HepG2 (cell line): ENCODE measurements at regions not wholly inside any gene's neighbourhood (a gene's known extent, or its start where the extent isn't known, plus 50 kb on each side); places are given as distances from the start of the nearest gene placed in this dataset.

Source experiments
- ARNT2 ChIP-seq: sonication (generic); formaldehyde crosslinking; IDR thresholded peaks from 2 replicates; pipeline ENCODE4 v1.8.0; 2022; ENCODE audit warnings: mild to moderate bottlenecking, low read depth, missing genetic modification reagents, moderate library complexity
- CBX2 ChIP-seq, 2 experiments: fragments of 200-600 bp in 1 of 2; sonication (generic); formaldehyde crosslinking in 1 of 2; IDR thresholded peaks; 2 replicates each; pipeline versions ENCODE4 v1.7.0 to v1.8.1; 2018 to 2022; ENCODE audit warnings: low read depth in 2 of 2, low read length in 1 of 2, mild to moderate bottlenecking in 1 of 2, missing genetic modification reagents in 1 of 2
- DMAP1 ChIP-seq: IDR thresholded peaks from 2 replicates; pipeline ENCODE4 v1.6.1; 2016
- GTF3A ChIP-seq: sonication (generic); formaldehyde crosslinking; conservative IDR thresholded peaks from 2 replicates; pipeline ENCODE4 v1.4.0; 2020; ENCODE audit warnings: mild to moderate bottlenecking, missing genetic modification reagents
- GZF1 ChIP-seq: sonication (generic); formaldehyde crosslinking; IDR thresholded peaks from 2 replicates; pipeline ENCODE4 v1.5.1; 2020; ENCODE audit warnings: mild to moderate bottlenecking, missing genetic modification reagents
- KDM3A ChIP-seq: IDR thresholded peaks from 2 replicates; pipeline ENCODE4 v1.6.1; 2018; ENCODE audit warnings: low read depth, missing compliant biosample characterization
- KLF9 ChIP-seq: IDR thresholded peaks from 2 replicates; pipeline ENCODE4 v1.6.1; 2016; ENCODE audit warnings: low read depth
- MIER2 ChIP-seq: IDR thresholded peaks from 2 replicates; pipeline ENCODE4 v1.6.1; 2016; ENCODE audit warnings: missing biosample characterization, missing genetic modification reagents
- NCOA1 ChIP-seq: sonication (generic); formaldehyde crosslinking; IDR thresholded peaks from 2 replicates; pipeline ENCODE4 v1.9.0; 2021; ENCODE audit warnings: missing genetic modification reagents
- PHB2 ChIP-seq: fragments of 450-650 bp; IDR thresholded peaks from 2 replicates; pipeline ENCODE4 v1.6.1; 2018; ENCODE audit not compliant: partially characterized antibody
- PHF20 ChIP-seq: sonication (generic); formaldehyde crosslinking; IDR thresholded peaks from 2 replicates; pipeline ENCODE4 v1.5.0; 2020; ENCODE audit warnings: mild to moderate bottlenecking, missing genetic modification reagents
- POLR2A ChIP-seq, 2 experiments: IDR thresholded peaks; 2 replicates each; pipeline ENCODE4 v1.6.1; 2011; ENCODE audit warnings: low read depth in 2 of 2, low read length in 2 of 2, mild to moderate bottlenecking in 1 of 2, moderate library complexity in 1 of 2; ENCODE audit not compliant: insufficient read depth in 1 of 2
- SCMH1 ChIP-seq: sonication (generic); formaldehyde crosslinking; IDR thresholded peaks from 2 replicates; pipeline ENCODE4 v1.9.0; 2021; ENCODE audit warnings: missing genetic modification reagents, mild to moderate bottlenecking, borderline replicate concordance
- SIX1 ChIP-seq: sonication (generic); formaldehyde crosslinking; IDR thresholded peaks from 2 replicates; pipeline ENCODE4 v1.4.0; 2020; ENCODE audit warnings: missing genetic modification reagents, borderline replicate concordance
- SOX5 ChIP-seq: IDR thresholded peaks from 2 replicates; pipeline ENCODE4 v1.6.1; 2016; ENCODE audit warnings: borderline replicate concordance
- SRSF9 ChIP-seq: fragments of 200-400 bp; formaldehyde crosslinking; IDR thresholded peaks from 2 replicates; pipeline ENCODE4 v1.6.1; 2018; ENCODE audit warnings: borderline replicate concordance, mild to moderate bottlenecking, low read depth, low read length; ENCODE audit not compliant: insufficient read depth, poor library complexity, severe bottlenecking
- STAG1 ChIP-seq: sonication (generic); formaldehyde crosslinking; IDR thresholded peaks from 2 replicates; pipeline ENCODE4 v1.4.0; 2020; ENCODE audit warnings: missing genetic modification reagents
- TP53 ChIP-seq: sonication (generic); formaldehyde crosslinking; conservative IDR thresholded peaks from 2 replicates; pipeline ENCODE4 v1.4.0; 2020; ENCODE audit warnings: missing genetic modification reagents
- ZFP36L1 ChIP-seq: sonication (generic); formaldehyde crosslinking; IDR thresholded peaks from 2 replicates; pipeline ENCODE4 v1.8.0; 2022; ENCODE audit warnings: mild to moderate bottlenecking, missing genetic modification reagents, moderate library complexity
- ZNF12 ChIP-seq: sonication (generic); formaldehyde crosslinking; IDR thresholded peaks from 2 replicates; pipeline ENCODE4 v1.5.0; 2020; ENCODE audit warnings: missing genetic modification reagents
- ZNF136 ChIP-seq: sonication (generic); formaldehyde crosslinking; IDR thresholded peaks from 2 replicates; pipeline ENCODE4 v1.8.1; 2022; ENCODE audit warnings: low read depth, mild to moderate bottlenecking, moderate library complexity, missing genetic modification reagents
- ZNF317 ChIP-seq: sonication (generic); formaldehyde crosslinking; IDR thresholded peaks from 2 replicates; pipeline ENCODE4 v1.5.0; 2020; ENCODE audit warnings: mild to moderate bottlenecking, missing genetic modification reagents
- ZNF432 ChIP-seq: sonication (generic); formaldehyde crosslinking; IDR thresholded peaks from 2 replicates; pipeline ENCODE4 v1.5.0; 2020; ENCODE audit warnings: missing genetic modification reagents, mild to moderate bottlenecking, borderline replicate concordance
- ZNF83 ChIP-seq: sonication (generic); formaldehyde crosslinking; IDR thresholded peaks from 2 replicates; pipeline ENCODE4 v1.4.0; 2020; ENCODE audit warnings: missing genetic modification reagents, mild to moderate bottlenecking, borderline replicate concordance
- ZNF883 ChIP-seq: sonication (generic); formaldehyde crosslinking; IDR thresholded peaks from 2 replicates; pipeline ENCODE4 v1.5.1; 2020; ENCODE audit warnings: mild to moderate bottlenecking, missing genetic modification reagents; ENCODE audit errors: not compliant biosample characterization
- ZSCAN22 ChIP-seq: sonication (generic); formaldehyde crosslinking; IDR thresholded peaks from 2 replicates; pipeline ENCODE4 v1.4.0; 2020; ENCODE audit warnings: mild to moderate bottlenecking, missing genetic modification reagents
- TF ChIP-seq, protein P1 (sequence below): sonication (generic); formaldehyde crosslinking; IDR thresholded peaks from 2 replicates; pipeline ENCODE4 v1.5.0; 2020; ENCODE audit warnings: mild to moderate bottlenecking, missing genetic modification reagents
- TF ChIP-seq, protein P2 (sequence below): sonication (generic); formaldehyde crosslinking; IDR thresholded peaks from 2 replicates; pipeline ENCODE4 v1.5.0; 2020; ENCODE audit warnings: mild to moderate bottlenecking, missing genetic modification reagents, moderate library complexity

DNA sequence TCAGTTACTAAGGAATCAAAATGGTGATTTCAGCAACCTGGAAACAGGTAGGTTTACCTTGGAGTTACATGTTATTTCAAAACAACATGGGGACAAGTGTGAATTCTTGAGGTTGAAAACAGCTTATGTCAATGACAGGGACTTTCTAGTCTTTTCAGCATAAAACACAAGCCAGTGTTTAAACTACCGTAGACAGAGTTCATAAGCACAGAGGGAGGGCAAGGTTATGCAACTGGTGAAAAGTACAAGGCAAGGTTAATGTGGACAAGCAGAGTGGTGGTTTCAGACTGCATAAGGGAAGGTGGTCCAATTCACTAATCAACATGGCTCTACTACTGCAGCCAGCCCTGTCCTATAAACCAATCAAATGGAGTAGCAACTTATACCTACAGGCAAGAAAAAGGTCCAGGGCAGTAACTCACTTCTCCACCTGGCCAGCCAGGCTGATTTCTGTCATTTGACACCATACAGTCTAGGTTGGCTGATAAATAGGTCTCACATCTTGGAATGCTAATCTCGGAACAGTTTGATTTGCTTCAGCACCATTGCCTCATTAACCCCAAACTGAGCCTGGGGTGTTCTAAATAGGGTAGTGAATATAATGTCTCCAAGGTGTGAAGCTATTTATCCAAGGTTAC, 250.3 kb upstream of the PROX1 start (continued):
- TF ChIP-seq ZNF12 (CRISPR knock-in tag) = no peak
- TF ChIP-seq, protein P1, sequence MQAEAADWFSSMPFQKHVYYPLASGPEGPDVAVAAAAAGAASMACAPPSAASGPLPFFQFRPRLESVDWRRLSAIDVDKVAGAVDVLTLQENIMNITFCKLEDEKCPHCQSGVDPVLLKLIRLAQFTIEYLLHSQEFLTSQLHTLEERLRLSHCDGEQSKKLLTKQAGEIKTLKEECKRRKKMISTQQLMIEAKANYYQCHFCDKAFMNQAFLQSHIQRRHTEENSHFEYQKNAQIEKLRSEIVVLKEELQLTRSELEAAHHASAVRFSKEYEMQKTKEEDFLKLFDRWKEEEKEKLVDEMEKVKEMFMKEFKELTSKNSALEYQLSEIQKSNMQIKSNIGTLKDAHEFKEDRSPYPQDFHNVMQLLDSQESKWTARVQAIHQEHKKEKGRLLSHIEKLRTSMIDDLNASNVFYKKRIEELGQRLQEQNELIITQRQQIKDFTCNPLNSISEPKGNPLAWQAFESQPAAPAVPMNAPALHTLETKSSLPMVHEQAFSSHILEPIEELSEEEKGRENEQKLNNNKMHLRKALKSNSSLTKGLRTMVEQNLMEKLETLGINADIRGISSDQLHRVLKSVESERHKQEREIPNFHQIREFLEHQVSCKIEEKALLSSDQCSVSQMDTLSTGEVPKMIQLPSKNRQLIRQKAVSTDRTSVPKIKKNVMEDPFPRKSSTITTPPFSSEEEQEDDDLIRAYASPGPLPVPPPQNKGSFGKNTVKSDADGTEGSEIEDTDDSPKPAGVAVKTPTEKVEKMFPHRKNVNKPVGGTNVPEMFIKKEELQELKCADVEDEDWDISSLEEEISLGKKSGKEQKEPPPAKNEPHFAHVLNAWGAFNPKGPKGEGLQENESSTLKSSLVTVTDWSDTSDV (CRISPR knock-in tag) = no peak
- TF ChIP-seq STAG1 (CRISPR knock-in tag) = peak; percentile 40
- TF ChIP-seq SCMH1 (CRISPR knock-in tag) = no peak
- TF ChIP-seq PHF20 (CRISPR knock-in tag) = no peak
- no peak for TF ChIP-seq ZNF432 (CRISPR knock-in tag)
- no peak for TF ChIP-seq ZNF883 (CRISPR knock-in tag)
- TF ChIP-seq, protein P2, sequence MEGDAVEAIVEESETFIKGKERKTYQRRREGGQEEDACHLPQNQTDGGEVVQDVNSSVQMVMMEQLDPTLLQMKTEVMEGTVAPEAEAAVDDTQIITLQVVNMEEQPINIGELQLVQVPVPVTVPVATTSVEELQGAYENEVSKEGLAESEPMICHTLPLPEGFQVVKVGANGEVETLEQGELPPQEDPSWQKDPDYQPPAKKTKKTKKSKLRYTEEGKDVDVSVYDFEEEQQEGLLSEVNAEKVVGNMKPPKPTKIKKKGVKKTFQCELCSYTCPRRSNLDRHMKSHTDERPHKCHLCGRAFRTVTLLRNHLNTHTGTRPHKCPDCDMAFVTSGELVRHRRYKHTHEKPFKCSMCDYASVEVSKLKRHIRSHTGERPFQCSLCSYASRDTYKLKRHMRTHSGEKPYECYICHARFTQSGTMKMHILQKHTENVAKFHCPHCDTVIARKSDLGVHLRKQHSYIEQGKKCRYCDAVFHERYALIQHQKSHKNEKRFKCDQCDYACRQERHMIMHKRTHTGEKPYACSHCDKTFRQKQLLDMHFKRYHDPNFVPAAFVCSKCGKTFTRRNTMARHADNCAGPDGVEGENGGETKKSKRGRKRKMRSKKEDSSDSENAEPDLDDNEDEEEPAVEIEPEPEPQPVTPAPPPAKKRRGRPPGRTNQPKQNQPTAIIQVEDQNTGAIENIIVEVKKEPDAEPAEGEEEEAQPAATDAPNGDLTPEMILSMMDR (CRISPR knock-in tag) = no peak
- peak; percentile 84 for TF ChIP-seq SOX5 (CRISPR knock-in tag)
- TF ChIP-seq ZFP36L1 (CRISPR knock-in tag) = no peak
- no peak for TF ChIP-seq GZF1
- peak; percentile 45; the same call in 1 of the 2 replicates for TF ChIP-seq DMAP1
- peak; percentile 45; the same call in 1 of the 2 replicates for TF ChIP-seq KDM3A (CRISPR knock-in tag)
- no peak for TF ChIP-seq TP53 (CRISPR knock-in tag)
- no peak for TF ChIP-seq SRSF9
- TF ChIP-seq KLF9 (CRISPR knock-in tag) = 0 out of 2 replicates have a peak, but pooled peaks have one; percentile 60
- TF ChIP-seq ZNF83 = no peak
- 0 out of 2 replicates have a peak, but pooled peaks have one; percentile 42 for TF ChIP-seq ARNT2 (CRISPR knock-in tag)
- 0 out of 2 replicates have a peak, but pooled peaks have one; percentile 20 for TF ChIP-seq SIX1 (CRISPR knock-in tag)
- no peak for TF ChIP-seq PHB2
- no peak for TF ChIP-seq POLR2A (IDR thresholded peaks at IDR 0.05; ENCODE audit: insufficient read depth in 1 of 2, low read depth in 2 of 2, low read length in 2 of 2)
- TF ChIP-seq MIER2 (CRISPR knock-in tag) = peak; percentile 88
- TF ChIP-seq CBX2 (IDR thresholded peaks at IDR 0.05; ENCODE audit: low read depth, low read length) = no peak
- no peak for TF ChIP-seq CBX2 (CRISPR knock-in tag; IDR thresholded peaks at IDR 0.05; ENCODE audit: low read depth)
- 0 out of 2 replicates have a peak, but pooled peaks have one; percentile 43 for TF ChIP-seq ZSCAN22 (CRISPR knock-in tag)
- TF ChIP-seq ZNF317 (CRISPR knock-in tag) = peak; percentile 54; the same call in 1 of the 2 replicates
- TF ChIP-seq ZNF136 (CRISPR knock-in tag) = peak; percentile 83; the same call in 1 of the 2 replicates
- no peak for TF ChIP-seq GTF3A (CRISPR knock-in tag)
- TF ChIP-seq NCOA1 = peak; percentile 87; the same call in 1 of the 2 replicates
